ENCODE measurements at regions not wholly inside any gene's neighbourhood (a gene's known extent, or its start where the extent isn't known, plus 50 kb on each side); places are given as distances from the start of the nearest gene placed in this dataset.

GRCh38 chr15:87123676-87124382, 1044.2 kb downstream of the AGBL1 start:
- TF ChIP-seq POLR2A (IDR thresholded peaks at IDR 0.05; ENCODE audit: low read depth) (no peak), CTCF (IDR thresholded peaks at IDR 0.05) (no peak), POLR2AphosphoS5 (IDR thresholded peaks at IDR 0.05) (no peak)
